ENCODE measurements at regions not wholly inside any gene's neighbourhood (a gene's known extent, or its start where the extent isn't known, plus 50 kb on each side); places are given as distances from the start of the nearest gene placed in this dataset.

- ChIA-PET POLR2A (no interaction called here), CTCF (no interaction called here)
- no peaks in the 10 kb centered on the region for H3K36me3 ChIP-seq (ENCODE audit: control insufficient read depth, insufficient read depth, low read length)
- intact Hi-C loops (cut with micrococcal nuclease; ENCODE audit: unreplicated experiment) = no loop called here
- Mint-ChIP-seq H3K4me3 (ENCODE audit: unreplicated experiment) (no peak overlapping the region), H3K4me1 (ENCODE audit: low read depth, unreplicated experiment) (no peaks in the 10 kb centered on the region), H3K9me3 (ENCODE audit: unreplicated experiment) (peaks cover 12% of the 10 kb centered on the region), H3K36me3 (ENCODE audit: insufficient read depth, unreplicated experiment) (no peaks in the 10 kb centered on the region), H3K27me3 (ENCODE audit: insufficient read depth, unreplicated experiment) (peaks cover 19% of the 10 kb centered on the region), H3K27ac (ENCODE audit: unreplicated experiment) (no peak overlapping the region)
- DNase-seq = no peak
- H3K4me1 ChIP-seq = no peaks in the 10 kb centered on the region
- no peaks in the 10 kb centered on the region for H3K9me3 ChIP-seq
- no peak overlapping the region for H3K4me3 ChIP-seq (ENCODE audit: low read depth, low read length)
- BruUV-seq (replicated peaks) = no TSS peak
- no peaks in the 10 kb centered on the region for H3K27me3 ChIP-seq (replicated peaks; ENCODE audit: control insufficient read depth, insufficient read depth, low read length)
- no peak for TF ChIP-seq CTCF (IDR thresholded peaks at IDR 0.05; ENCODE audit: insufficient read depth in 1 of 2, low read depth in 1 of 2, low read length in 1 of 2, severe bottlenecking in 1 of 2, unreplicated experiment in 1 of 2)
Observed at GRCh38 chr14:77988970-77989369, 181.2 kb upstream of the NRXN3 start.

GRCh38 chr14:77989441-77989991 lies 180.7 kb upstream of the NRXN3 start:
- Histone ChIP-seq H3K27me3 (replicated peaks; ENCODE audit: control insufficient read depth, insufficient read depth, low read length) (no peaks in the 10 kb centered on the region), H3K4me1 (no peaks in the 10 kb centered on the region), H3K9me3 (no peaks in the 10 kb centered on the region), H3K4me3 (ENCODE audit: low read depth, low read length) (no peak overlapping the region), H3K36me3 (ENCODE audit: control insufficient read depth, insufficient read depth, low read length) (no peaks in the 10 kb centered on the region)
- Mint-ChIP-seq H3K27me3 (ENCODE audit: insufficient read depth, unreplicated experiment) (peaks cover 17% of the 10 kb centered on the region), H3K9me3 (ENCODE audit: unreplicated experiment) (peaks cover 12% of the 10 kb centered on the region), H3K4me1 (ENCODE audit: low read depth, unreplicated experiment) (no peaks in the 10 kb centered on the region), H3K27ac (ENCODE audit: unreplicated experiment) (no peak overlapping the region), H3K36me3 (ENCODE audit: insufficient read depth, unreplicated experiment) (no peaks in the 10 kb centered on the region), H3K4me3 (ENCODE audit: unreplicated experiment) (no peak overlapping the region)
- TF ChIP-seq CTCF (IDR thresholded peaks at IDR 0.05; ENCODE audit: insufficient read depth in 1 of 2, low read depth in 1 of 2, low read length in 1 of 2, severe bottlenecking in 1 of 2, unreplicated experiment in 1 of 2) = no peak
- POLR2A ChIA-PET = no interaction called here
- CTCF ChIA-PET = no interaction called here
- no TSS peak for BruUV-seq (replicated peaks)
- intact Hi-C loops (cut with micrococcal nuclease; ENCODE audit: unreplicated experiment) = no loop called here
- DNase-seq = no peak

DNA sequence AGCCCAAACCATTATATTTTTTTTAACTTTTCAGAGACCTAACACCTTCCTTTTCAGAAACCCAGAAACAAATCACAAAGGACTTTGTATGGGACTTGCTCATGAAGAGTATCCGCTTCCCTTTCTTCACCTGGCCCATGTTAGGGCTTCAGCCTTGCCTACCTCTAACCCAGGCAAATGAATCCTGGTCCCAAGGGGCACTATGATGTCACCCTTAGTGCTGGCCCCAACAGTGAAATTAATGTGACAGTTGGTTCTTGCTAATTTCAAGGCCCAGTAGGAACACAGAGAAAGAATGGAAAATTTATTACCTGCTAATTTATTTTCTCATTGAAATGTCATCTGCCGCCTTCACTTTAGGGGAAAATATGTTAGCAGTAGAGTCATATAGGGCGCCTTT lies 179.8 kb upstream of the NRXN3 start:
- Mint-ChIP-seq H3K4me3 (ENCODE audit: unreplicated experiment) (no peak overlapping the region), H3K27me3 (ENCODE audit: insufficient read depth, unreplicated experiment) (peaks cover 12% of the 10 kb centered on the region), H3K36me3 (ENCODE audit: insufficient read depth, unreplicated experiment) (no peaks in the 10 kb centered on the region), H3K9me3 (ENCODE audit: unreplicated experiment) (peaks cover 12% of the 10 kb centered on the region), H3K4me1 (ENCODE audit: low read depth, unreplicated experiment) (no peaks in the 10 kb centered on the region), H3K27ac (ENCODE audit: unreplicated experiment) (no peak overlapping the region)
- no peak for DNase-seq
- Histone ChIP-seq H3K4me3 (ENCODE audit: low read depth, low read length) (no peak overlapping the region), H3K4me1 (no peaks in the 10 kb centered on the region), H3K27me3 (replicated peaks; ENCODE audit: control insufficient read depth, insufficient read depth, low read length) (no peaks in the 10 kb centered on the region), H3K9me3 (no peaks in the 10 kb centered on the region), H3K36me3 (ENCODE audit: control insufficient read depth, insufficient read depth, low read length) (no peaks in the 10 kb centered on the region)
- intact Hi-C loops (cut with micrococcal nuclease; ENCODE audit: unreplicated experiment) = no loop called here
- ChIA-PET CTCF (no interaction called here), POLR2A (no interaction called here)
- no peak for TF ChIP-seq CTCF (IDR thresholded peaks at IDR 0.05; ENCODE audit: insufficient read depth in 1 of 2, low read depth in 1 of 2, low read length in 1 of 2, severe bottlenecking in 1 of 2, unreplicated experiment in 1 of 2)
- no TSS peak for BruUV-seq (replicated peaks)
